GM18867 (cell line): ENCODE measurements at regions not wholly inside any gene's neighbourhood (a gene's known extent, or its start where the extent isn't known, plus 50 kb on each side); places are given as distances from the start of the nearest gene placed in this dataset.

ENCODE experiments used
- ATAC-seq: cut with Tn5 transposase; IDR thresholded peaks from one replicate; pipeline ENCODE4 v1.9.1; 2021; ENCODE audit warnings: mild to moderate bottlenecking, moderate library complexity; ENCODE audit not compliant: unreplicated experiment

GRCh38 chr2:163541943-163542342 is 193.9 kb downstream of the FIGN start:
- no peak for ATAC-seq

GRCh38 chr2:163541495-163541894 is 194.3 kb downstream of the FIGN start:
- no peak for ATAC-seq

- ATAC-seq, result no peak
These were observed 207.1 kb downstream of the FIGN start for GRCh38 chr2:163528640-163529217.

DNA sequence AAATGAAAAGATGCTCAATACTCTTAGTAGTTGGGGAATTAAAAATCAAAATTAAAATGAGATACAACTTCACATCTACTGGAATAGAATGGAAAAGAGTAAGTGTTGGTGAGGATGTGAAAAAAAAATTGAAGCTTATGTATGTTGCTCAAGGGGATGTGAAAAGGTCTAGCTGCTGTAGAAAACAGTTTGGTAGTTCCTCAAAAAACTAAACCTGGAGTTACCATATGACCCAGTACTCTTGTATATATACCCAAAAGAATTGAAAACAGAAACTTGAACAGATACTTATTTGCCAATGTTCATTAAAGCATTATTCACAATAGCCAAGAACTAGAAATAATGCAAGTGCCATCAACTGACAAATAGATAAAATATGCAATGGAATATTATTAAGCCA is 208.4 kb downstream of the FIGN start:
- ATAC-seq, result no peak

DNA sequence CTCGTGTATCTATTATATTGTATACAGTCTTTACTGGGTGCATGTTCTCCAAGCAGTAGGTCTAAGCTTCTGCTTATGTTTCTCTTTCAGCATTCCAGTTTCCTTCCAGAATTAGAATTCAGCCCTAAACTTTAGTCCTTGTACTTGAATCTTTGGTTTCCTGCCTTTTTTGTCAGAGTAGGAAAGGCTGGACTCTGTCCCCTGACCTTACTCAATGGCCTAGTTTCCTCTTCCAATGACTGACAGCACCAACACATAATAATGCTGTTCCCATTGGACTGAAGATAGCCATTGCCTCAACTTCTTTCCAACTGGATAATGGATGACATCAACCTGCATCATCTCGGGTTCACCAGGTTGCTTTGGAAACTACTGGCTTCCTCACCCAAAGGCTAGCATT is 217.0 kb downstream of the FIGN start:
- ATAC-seq, result no peak

- ATAC-seq, result no peak
These were observed 220.0 kb downstream of the FIGN start for GRCh38 chr2:163515836-163516235.

DNA sequence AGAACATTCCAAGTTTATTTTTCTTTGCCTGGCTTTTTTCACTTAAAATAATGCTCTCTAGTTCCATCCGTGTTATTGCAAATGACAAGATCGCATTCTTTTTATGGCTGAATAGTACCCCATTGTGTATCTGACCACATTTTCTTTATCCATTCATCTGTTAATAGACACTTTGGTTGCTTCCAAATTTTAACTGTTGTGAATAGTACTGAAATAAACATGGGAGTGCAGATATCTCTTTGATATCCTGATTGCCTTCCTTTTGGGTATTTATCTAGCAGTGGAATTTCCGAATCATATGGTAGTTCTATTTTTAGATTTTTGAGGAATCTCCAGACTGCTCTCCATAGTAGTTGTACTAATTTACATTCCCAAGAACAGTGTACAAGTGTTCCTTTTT is 230.5 kb downstream of the FIGN start:
- ATAC-seq, result no peak

DNA sequence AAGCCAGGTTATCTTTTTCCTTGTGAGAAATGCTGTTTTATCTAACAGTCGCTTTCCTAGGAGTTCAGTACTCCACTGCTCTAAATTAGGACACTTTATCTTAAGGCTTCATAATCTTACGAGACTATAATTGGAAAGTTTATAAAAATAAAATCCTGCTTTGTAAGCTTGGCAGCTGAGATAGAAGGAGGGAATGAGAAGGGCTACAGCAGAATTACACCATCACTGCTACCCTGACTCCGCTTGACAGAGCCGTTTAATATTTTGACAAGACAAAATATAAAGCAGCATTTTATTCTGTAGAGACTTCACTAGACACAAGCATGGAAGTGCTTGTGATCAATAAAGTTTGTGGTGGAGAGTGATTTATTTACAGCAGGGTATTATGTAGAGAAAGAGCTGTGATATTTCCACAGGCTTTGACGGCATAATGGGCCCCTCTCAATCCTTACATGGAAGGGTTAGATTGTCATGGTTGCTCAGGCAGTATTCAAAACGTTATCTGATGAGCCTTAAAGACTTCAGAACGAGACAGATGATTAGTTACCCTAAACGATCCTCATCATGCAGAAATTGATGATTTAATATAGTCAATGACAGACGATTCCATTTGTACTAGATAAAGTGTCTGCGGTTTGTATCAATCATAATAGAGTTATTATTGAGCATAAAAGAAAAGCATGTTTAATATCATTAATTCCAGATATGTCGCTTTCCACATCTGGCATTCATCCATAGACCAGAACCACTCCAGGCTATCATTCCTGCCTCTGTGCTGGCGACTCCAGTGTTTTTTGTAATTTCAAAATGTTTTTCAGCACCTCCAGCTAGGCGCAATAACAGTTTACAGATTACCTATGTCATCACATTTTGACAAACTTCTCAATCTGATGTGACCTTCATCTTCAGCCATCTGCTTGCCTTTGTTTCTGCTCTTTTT is 242.2 kb downstream of the FIGN start:
- ATAC-seq, result no peak

DNA sequence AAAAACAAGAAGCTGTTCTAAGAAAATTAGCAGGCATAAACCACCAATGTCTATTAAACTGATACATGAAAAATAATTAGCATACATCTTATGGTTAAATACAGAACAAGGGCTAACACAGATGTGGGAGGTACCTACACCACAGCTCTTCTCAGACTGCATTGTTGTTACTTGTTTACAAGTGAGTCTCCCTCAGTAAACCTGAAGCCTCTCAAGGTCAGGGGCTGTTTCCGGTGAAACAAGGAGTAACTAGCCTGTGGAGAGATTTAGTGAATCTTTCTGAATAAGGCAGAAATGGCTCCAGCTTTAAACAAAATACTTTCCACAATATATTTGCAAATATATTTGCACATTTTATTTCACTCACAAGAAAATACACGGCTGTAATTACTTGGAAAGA is 244.0 kb downstream of the FIGN start:
- no peak for ATAC-seq

- ATAC-seq, result no peak
These were observed 245.5 kb downstream of the FIGN start for GRCh38 chr2:163490281-163490680.

- ATAC-seq, result no peak
These were observed 254.3 kb downstream of the FIGN start for GRCh38 chr2:163481515-163481914.

DNA sequence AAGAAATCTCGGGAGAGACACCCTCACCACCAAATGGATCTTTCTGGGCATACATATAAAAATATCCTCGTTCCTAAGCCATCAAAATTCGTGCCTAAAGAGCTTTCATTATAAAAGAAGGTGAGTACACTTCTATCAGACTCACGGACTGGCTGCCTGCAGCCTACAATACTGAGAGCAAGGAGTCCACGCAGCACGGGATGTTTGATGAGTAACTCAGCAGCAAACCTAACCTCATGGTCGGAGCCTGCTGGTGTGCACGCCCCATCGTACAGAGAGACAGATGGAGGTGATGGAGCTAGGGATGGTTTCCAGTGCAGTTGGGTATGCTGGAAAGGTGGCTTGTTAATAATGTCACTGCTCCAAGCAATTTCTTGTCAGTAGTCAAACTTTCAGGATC is 256.2 kb downstream of the FIGN start:
- no peak for ATAC-seq

DNA sequence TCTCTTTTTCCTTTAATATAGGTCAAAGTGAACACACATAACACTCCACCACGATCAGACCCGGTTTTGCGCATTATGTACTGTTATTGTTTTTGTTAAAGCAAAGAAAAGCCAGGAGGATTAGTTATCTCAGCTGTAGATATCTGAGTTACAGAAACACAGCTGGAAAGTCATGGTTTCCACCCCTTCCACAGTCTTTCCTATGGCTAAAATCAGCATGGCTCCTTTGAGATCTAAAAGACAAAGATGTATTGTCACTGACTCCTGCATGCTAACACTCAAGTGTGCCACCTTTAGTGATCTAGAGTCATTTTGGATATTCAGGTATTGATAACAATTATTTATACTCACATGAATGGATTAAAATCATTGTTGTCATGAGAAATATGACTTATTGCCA is 260.0 kb downstream of the FIGN start:
- no peak for ATAC-seq

- no peak for ATAC-seq
These were observed 260.9 kb downstream of the FIGN start for GRCh38 chr2:163474889-163475288.

GRCh38 chr2:163474319-163474744 is 261.5 kb downstream of the FIGN start:
- no peak for ATAC-seq

- no peak for ATAC-seq
These were observed 263.9 kb downstream of the FIGN start for GRCh38 chr2:163471947-163472346.

DNA sequence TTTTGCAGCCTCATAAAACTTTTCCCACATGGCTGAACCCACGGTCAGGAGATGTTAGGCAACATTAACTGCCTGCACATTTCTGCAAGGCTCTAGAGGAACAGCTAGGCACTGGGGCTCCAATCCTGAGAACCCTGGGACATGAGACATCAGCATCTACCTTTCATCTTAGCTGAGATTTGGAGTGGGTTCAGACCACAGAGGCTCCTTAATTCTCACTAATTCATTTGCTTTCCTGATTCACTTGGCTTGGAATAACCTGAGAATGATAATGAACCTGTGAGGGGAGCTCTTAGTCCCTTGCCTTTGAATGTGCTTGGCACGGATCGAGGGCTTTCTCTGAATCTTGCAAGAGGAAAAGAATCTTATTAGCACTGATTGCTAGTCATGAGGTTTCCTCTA is 266.2 kb downstream of the FIGN start:
- ATAC-seq, result no peak

DNA sequence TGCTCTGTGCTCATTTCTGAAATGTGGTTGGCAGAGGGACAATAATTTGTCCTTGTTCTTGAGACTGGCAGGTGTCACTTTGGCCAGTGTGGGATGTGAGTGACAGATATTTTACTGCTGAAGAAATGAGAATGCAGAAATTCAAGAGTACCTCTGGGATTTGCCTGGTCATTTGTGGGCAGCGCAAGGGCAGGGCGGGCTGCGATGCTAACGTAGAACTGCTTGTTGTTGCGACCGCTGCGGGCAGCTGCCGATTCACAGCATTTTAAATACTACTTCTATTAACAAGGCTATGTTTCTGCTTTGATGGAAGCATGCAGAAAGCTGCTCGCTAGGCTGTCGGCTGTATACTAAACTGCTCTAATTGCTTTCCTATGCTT is 268.6 kb downstream of the FIGN start:
- no peak for ATAC-seq

DNA sequence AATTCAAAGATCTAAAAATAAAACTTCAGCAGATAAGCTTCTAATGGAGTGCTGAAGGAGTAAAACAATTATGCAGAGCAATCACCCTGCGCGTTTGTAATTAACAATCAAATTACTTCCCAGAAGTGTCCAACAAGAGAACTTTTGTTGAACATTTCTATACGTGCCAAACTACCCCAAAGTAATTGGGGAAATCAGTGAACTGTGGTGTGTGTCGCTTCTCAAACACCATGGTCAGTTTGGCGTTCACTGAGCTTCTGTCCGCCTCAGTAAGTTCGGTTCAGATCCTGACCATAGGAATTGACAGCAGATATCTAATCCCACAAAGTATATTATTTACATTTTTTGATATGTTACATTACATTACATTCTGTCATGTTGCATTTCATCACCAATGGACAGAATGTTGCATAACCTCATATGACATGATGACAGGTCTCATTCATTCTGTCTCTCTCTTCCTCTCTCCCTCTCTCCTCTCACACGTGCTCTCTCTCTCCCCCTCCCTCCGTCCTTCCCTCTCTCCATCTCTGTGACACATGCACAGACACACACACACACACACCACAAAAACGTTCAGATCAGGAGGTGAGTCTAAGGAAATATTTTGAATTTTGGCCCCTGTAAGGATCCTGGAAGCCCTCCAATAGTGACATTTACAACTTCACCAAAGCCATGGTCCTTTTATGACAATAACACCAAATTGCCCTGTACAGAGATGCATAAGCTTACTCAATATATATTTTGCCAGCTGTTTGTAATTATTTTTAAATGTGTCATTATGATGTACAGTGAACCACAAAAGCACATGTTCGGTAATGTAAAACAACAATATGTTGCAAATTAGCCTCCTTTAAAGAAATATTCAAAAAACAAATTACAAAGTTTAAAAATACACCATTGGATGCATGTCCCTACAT is 269.2 kb downstream of the FIGN start:
- ATAC-seq, result no peak

DNA sequence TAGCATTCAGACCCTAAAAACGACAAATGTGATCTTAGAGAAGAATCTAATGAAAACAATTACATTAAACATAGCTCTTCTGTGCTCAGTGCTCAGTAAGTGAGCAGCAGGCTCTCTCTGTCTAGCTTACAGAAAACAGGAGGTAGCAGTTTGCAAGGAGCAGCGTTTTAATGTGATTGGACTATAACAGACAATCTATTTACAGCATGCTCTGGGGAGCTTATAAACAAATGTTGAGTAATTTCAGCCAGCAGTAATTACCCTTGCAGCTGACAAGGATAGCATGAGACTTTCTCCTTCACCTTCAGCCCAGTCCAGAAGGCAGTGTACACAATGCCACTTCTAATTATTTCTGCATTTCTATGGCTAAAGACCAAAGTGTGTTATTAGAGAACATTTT is 270.4 kb downstream of the FIGN start:
- no peak for ATAC-seq

- ATAC-seq, result no peak
These were observed 272.4 kb downstream of the FIGN start for GRCh38 chr2:163463411-163463810.
